CD4-positive, CD25-positive, alpha-beta regulatory T cell (primary cell): ENCODE measurements at regions not wholly inside any gene's neighbourhood (a gene's known extent, or its start where the extent isn't known, plus 50 kb on each side); places are given as distances from the start of the nearest gene placed in this dataset.

Experiments used
- ATAC-seq, 2 donors: fragments of 150-1000 bp; cut with Tn5 transposase; one replicate each; pipeline ENCODE4 v1.10.0; 2021; ENCODE audit warnings: low read depth in 2 of 2, moderate number of reproducible peaks in 2 of 2, moderate library complexity in 1 of 2
- DNase-seq, 3 donors: peaks; one replicate each; pipeline versions ENCODE4 v3.0.0 to v3.0.0-alpha.2; 2012 to 2022; ENCODE audit warnings: mixed read lengths in 1 of 3
- H3K27ac ChIP-seq: one replicate; pipeline ENCODE4 v1.7.0; 2013; ENCODE audit warnings: mild to moderate bottlenecking, low read length; ENCODE audit not compliant: insufficient read depth, poor library complexity, severe bottlenecking
- H3K27me3 ChIP-seq: one replicate; pipeline ENCODE4 v1.7.0; 2013; ENCODE audit warnings: low read length; ENCODE audit not compliant: control insufficient read depth, insufficient read depth
- H3K36me3 ChIP-seq: one replicate; pipeline ENCODE4 v1.7.0; 2013; ENCODE audit warnings: mild to moderate bottlenecking, low read length, moderate library complexity; ENCODE audit not compliant: control insufficient read depth, insufficient read depth
- H3K4me1 ChIP-seq: 2 replicates; pipeline ENCODE4 v1.7.0; 2013; ENCODE audit warnings: mild to moderate bottlenecking, low read length; ENCODE audit not compliant: insufficient read depth, control insufficient read depth, poor library complexity, severe bottlenecking
- H3K4me3 ChIP-seq: one replicate; pipeline ENCODE4 v1.7.0; 2013; ENCODE audit warnings: low read depth, mild to moderate bottlenecking, low read length, moderate library complexity
- H3K9me3 ChIP-seq, 2 experiments: 1 replicate in 1 of 2; 2 replicates in 1 of 2; pipeline ENCODE4 v1.7.0; 2013; ENCODE audit warnings: low read length in 2 of 2, mild to moderate bottlenecking in 1 of 2, moderate library complexity in 1 of 2; ENCODE audit not compliant: control insufficient read depth in 2 of 2
- H3K27ac Mint-ChIP-seq, 3 donors: one replicate each; pipeline ENCODE4 v1.8.0; 2020 to 2022; ENCODE audit warnings: mild to moderate bottlenecking in 3 of 3, mixed read lengths in 3 of 3, moderate library complexity in 2 of 3
- H3K27me3 Mint-ChIP-seq: one replicate; pipeline ENCODE4 v1.8.0; 2022; ENCODE audit warnings: mild to moderate bottlenecking, mixed read lengths
- H3K36me3 Mint-ChIP-seq: one replicate; pipeline ENCODE4 v1.8.0; 2020; ENCODE audit warnings: mixed read lengths
- H3K4me1 Mint-ChIP-seq, 4 donors: one replicate each; pipeline ENCODE4 v1.8.0; 2020 to 2022; ENCODE audit warnings: mixed read lengths in 4 of 4, mild to moderate bottlenecking in 1 of 4
- H3K4me3 Mint-ChIP-seq, 4 donors: one replicate each; pipeline ENCODE4 v1.8.0; 2020 to 2022; ENCODE audit warnings: mild to moderate bottlenecking in 4 of 4, mixed read lengths in 4 of 4, moderate library complexity in 3 of 4
- H3K9me3 Mint-ChIP-seq, 7 donors: one replicate each; pipeline ENCODE4 v1.8.0; 2020 to 2022; ENCODE audit warnings: mixed read lengths in 7 of 7, mild to moderate bottlenecking in 3 of 7, moderate library complexity in 2 of 7

DNA sequence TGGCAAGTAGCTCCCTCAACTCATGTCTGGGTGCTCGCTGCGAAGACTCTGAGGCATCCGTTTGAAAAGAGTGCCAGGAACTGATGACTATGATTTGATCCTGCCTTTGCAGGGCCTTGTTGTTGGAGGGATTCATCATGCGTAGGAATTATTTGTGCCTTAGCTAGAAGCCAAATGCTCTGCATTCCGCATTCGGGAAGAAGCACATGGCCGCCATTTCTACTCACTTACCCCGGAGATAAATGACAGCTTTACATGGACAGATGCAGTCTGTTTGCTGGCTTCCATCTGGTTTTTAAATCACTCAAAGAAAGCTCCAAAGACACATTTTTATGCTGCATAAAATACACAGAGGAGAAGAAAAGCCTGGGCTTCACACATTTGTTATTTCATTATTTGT, 363.3 kb upstream of the CDH4 start:
- Mint-ChIP-seq H3K4me1 (no peaks in the 10 kb centered on the region), H3K9me3 (peaks cover 0 to 6% (median 2%) of the 10 kb centered on the region in 7 donors), H3K27me3 (no peaks in the 10 kb centered on the region), H3K4me3 (no peak overlapping the region), H3K27ac (no peak overlapping the region), H3K36me3 (no peaks in the 10 kb centered on the region)
- DNase-seq (no peak), ATAC-seq (no peak)
- no peak overlapping the region for H3K4me3 ChIP-seq
- H3K36me3 ChIP-seq, result no peaks in the 10 kb centered on the region
- no peaks in the 10 kb centered on the region for H3K9me3 ChIP-seq
- no peaks in the 10 kb centered on the region for H3K4me1 ChIP-seq
- H3K27me3 ChIP-seq, result no peaks in the 10 kb centered on the region
- H3K27ac ChIP-seq, result no peak overlapping the region

DNA sequence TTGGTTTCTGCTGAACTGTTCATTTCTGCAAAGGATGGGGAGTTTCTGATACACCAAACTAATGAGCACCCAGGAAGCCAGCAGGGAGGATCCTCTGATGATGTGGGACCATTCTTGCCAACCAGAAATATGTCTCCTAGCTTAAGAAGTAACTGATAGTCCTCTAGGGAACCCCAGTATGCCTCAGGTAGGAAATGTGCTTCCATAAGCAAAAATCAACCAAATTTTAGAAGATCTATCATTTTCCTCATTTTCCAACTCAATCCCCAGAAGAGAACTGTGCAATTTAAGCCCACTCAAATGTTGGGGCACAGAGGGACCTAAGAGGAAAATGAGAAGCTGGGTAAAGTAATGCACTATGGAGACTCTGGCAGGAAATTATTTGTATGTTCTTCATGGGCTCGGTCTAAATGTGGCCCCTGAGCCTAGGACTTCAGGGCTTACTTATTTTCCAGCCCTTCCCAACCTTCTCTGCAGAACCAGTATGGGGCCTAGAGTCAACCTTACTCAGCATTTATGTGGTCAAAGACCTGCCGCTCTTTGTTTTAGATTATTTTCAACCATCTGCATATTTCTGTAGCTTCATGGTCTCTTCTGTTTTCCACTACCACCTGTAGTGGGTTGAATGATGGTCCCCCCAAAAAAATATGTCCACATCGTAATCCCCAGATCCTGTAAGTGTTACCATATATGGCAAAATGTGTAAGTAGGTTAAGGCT, 359.8 kb upstream of the CDH4 start:
- H3K4me1 Mint-ChIP-seq, result no peaks in the 10 kb centered on the region
- DNase-seq (no peak), ATAC-seq (no peak)
- peaks cover 0 to 6% (median 2%) of the 10 kb centered on the region in 7 donors for H3K9me3 Mint-ChIP-seq
- no peaks in the 10 kb centered on the region for H3K36me3 ChIP-seq
- H3K4me1 ChIP-seq, result no peaks in the 10 kb centered on the region
- H3K4me3 Mint-ChIP-seq, result no peak overlapping the region
- H3K9me3 ChIP-seq, result no peaks in the 10 kb centered on the region
- no peak overlapping the region for H3K27ac ChIP-seq
- no peaks in the 10 kb centered on the region for H3K36me3 Mint-ChIP-seq
- no peak overlapping the region for H3K27ac Mint-ChIP-seq
- no peak overlapping the region for H3K4me3 ChIP-seq
- H3K27me3 ChIP-seq, result no peaks in the 10 kb centered on the region
- H3K27me3 Mint-ChIP-seq, result no peaks in the 10 kb centered on the region

DNA sequence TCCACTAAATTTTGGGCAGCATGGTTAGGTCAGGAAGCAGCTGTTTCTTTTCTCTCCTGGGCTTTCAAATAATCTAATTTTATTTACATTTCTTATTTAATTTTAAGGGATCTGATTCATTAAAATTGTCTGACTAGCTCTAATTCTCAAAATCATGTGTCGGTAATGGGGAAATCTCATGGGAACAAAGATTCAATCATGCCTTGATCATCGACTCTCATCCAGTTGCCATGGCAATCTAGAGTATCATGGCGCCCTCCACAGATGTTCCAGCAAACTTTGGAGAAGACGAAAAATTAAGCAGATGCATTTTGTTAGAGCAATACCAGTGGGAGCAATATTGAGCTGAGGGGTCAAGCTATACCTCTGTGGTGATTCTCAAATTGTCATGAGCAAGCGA, 358.0 kb upstream of the CDH4 start:
- no peaks in the 10 kb centered on the region for H3K27me3 Mint-ChIP-seq
- peaks cover 0 to 6% (median 0%) of the 10 kb centered on the region in 7 donors for H3K9me3 Mint-ChIP-seq
- Histone ChIP-seq H3K27ac (no peak overlapping the region), H3K4me3 (no peak overlapping the region), H3K4me1 (no peaks in the 10 kb centered on the region), H3K36me3 (no peaks in the 10 kb centered on the region), H3K9me3 (no peaks in the 10 kb centered on the region), H3K27me3 (no peaks in the 10 kb centered on the region)
- no peak overlapping the region for H3K4me3 Mint-ChIP-seq
- no peak for ATAC-seq
- no peaks in the 10 kb centered on the region for H3K36me3 Mint-ChIP-seq
- no peak for DNase-seq
- H3K4me1 Mint-ChIP-seq, result no peaks in the 10 kb centered on the region
- H3K27ac Mint-ChIP-seq, result no peak overlapping the region

DNA sequence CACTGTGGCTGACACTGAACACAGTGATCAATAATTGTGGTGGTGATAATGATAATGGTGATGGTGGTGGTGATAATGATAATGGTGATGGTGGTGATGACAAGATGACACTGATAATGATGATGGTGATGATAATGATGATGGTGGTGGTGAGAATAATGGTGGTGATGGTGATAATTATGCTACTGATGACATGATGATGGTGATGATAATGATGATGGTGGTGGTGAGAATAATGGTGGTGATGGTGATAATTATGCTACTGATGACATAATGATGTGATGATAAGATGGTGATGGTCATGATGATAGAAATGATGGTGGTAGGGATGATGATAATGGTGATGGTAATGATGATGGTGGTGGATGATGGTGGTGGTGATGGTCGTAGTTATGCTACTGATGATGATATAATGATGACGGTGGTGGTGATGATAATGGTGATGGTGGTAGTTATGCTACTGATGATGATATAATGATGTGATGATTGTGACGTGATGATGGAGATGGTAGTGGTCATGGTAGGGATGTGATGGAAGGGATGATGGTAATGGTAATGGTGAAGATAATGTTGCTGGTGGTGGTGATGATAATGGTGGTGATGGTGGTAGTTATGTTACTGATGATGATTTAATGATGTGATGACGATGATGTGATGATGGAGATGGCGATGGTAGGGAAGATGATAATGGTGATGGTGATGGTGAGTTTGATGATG, 356.5 kb upstream of the CDH4 start:
- Histone ChIP-seq H3K4me1 (no peaks in the 10 kb centered on the region), H3K4me3 (no peak overlapping the region), H3K9me3 (no peaks in the 10 kb centered on the region), H3K27ac (no peak overlapping the region), H3K27me3 (no peaks in the 10 kb centered on the region), H3K36me3 (no peaks in the 10 kb centered on the region)
- no peaks in the 10 kb centered on the region for H3K36me3 Mint-ChIP-seq
- no peak overlapping the region for H3K27ac Mint-ChIP-seq
- no peak for ATAC-seq
- no peaks in the 10 kb centered on the region for H3K4me1 Mint-ChIP-seq
- no peak for DNase-seq
- no peak overlapping the region for H3K4me3 Mint-ChIP-seq
- peaks cover 0 to 6% (median 0%) of the 10 kb centered on the region in 7 donors for H3K9me3 Mint-ChIP-seq
- no peaks in the 10 kb centered on the region for H3K27me3 Mint-ChIP-seq

DNA sequence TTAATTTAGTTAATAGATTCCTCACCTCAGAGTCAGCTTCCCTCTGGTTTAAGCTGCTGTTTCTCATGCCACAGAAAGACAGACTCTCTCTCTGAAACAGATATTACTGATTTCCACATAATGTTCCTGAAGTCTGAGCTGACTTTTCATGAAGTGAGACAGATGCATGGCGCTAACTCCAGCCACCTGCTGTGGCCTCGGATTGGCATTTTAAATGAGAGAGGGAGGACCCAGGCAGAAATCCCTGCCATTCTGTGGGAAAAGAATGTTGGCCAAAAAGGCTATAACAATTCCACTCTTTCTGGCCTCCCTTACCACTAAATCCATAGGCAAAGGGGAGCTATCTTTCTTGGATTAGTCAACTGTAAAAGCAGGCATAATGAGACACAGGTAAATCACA, 354.1 kb upstream of the CDH4 start:
- H3K27me3 Mint-ChIP-seq, result no peaks in the 10 kb centered on the region
- H3K4me1 Mint-ChIP-seq, result no peaks in the 10 kb centered on the region

DNA sequence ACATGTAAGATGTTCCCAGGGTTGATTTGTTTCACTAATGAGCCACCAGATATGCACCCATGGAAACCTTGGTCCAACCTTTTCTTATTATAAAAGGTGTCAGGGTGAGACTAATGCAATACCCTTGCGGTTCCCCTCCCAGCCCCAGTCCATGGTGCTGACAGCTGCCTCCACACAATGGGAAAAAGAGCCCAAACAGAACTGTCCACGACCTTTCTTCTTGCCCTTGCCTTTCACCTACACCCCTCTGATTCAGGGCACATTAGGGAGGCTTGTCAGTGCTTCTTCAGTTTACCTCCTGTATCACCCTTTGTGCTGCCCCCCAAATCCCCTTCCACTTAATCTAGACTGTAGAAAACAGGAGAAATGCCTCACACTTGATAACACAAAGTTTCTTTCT, 352.7 kb upstream of the CDH4 start:
- DNase-seq, result no peak
- Histone ChIP-seq H3K36me3 (no peaks in the 10 kb centered on the region), H3K27me3 (no peaks in the 10 kb centered on the region), H3K27ac (no peak overlapping the region), H3K4me3 (no peak overlapping the region), H3K4me1 (no peaks in the 10 kb centered on the region), H3K9me3 (peaks cover 0 to 2% of the 10 kb centered on the region in 2 experiments)
- no peak overlapping the region for H3K4me3 Mint-ChIP-seq
- no peaks in the 10 kb centered on the region for H3K27me3 Mint-ChIP-seq
- no peaks in the 10 kb centered on the region for H3K36me3 Mint-ChIP-seq
- no peaks in the 10 kb centered on the region for H3K4me1 Mint-ChIP-seq
- peaks cover 0 to 3% (median 2%) of the 10 kb centered on the region in 7 donors for H3K9me3 Mint-ChIP-seq
- ATAC-seq, result no peak
- no peak overlapping the region for H3K27ac Mint-ChIP-seq

More for the DNA sequence above, 354.1 kb upstream of the CDH4 start:
- Histone ChIP-seq H3K27ac (no peak overlapping the region), H3K27me3 (no peaks in the 10 kb centered on the region), H3K4me3 (no peak overlapping the region), H3K4me1 (no peaks in the 10 kb centered on the region), H3K9me3 (peaks cover 0 to 2% of the 10 kb centered on the region in 2 experiments), H3K36me3 (no peaks in the 10 kb centered on the region)
- DNase-seq (no peak), ATAC-seq (no peak)
- Mint-ChIP-seq H3K4me3 (no peak overlapping the region), H3K27ac (no peak overlapping the region), H3K9me3 (peaks cover 0 to 3% (median 2%) of the 10 kb centered on the region in 7 donors), H3K36me3 (no peaks in the 10 kb centered on the region)

DNA sequence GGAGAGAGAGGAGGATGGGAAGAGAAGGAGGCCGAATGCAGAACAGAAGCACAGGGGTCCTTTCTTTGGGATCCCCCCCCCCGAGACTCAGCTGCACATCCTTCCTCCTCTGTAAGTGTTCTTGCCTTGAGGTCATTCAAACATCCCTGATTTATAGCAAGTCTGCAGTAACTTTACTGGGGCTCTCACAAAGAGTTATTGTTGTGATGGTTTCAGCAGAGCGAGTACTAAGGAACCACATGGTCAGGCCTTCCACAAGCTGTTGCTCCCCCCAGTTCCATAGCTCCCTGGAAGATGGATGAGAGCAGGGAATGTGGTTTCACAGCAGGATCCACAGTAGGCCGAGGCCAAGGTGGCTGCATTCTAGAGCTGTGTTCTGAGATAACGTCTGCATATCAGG, 351.4 kb upstream of the CDH4 start:
- no peak for DNase-seq
- Mint-ChIP-seq H3K27me3 (no peaks in the 10 kb centered on the region), H3K36me3 (no peaks in the 10 kb centered on the region), H3K4me3 (no peak overlapping the region), H3K9me3 (peaks cover 0 to 3% (median 2%) of the 10 kb centered on the region in 7 donors), H3K4me1 (no peaks in the 10 kb centered on the region), H3K27ac (peak overlapping the region in 1 of 3 donors; percentile 28)
- Histone ChIP-seq H3K4me3 (no peak overlapping the region), H3K36me3 (no peaks in the 10 kb centered on the region), H3K9me3 (peaks cover 0 to 2% of the 10 kb centered on the region in 2 experiments), H3K4me1 (no peaks in the 10 kb centered on the region), H3K27ac (no peak overlapping the region), H3K27me3 (no peaks in the 10 kb centered on the region)
- ATAC-seq, result no peak

DNA sequence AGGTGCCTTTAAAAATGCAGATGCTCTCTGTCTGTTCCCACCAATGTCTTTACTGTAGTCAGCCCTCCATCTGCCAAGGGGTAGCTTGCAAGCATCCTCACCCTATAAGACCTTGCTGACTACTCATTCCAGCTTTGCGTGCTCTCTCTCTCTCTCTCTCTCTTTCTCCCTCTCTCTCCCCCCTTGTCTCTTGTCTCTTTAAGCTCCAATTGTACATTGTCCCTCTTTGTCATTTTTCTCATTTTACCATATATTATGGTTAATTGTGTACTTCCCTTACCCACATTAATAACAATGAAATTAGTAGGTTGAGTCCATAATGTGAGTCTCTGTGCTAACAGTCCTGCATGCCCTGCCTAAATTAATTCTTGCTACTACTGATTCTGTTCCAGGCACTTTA, 350.2 kb upstream of the CDH4 start:
- H3K9me3 ChIP-seq, result peaks cover 0 to 2% of the 10 kb centered on the region in 2 experiments
- no peak for ATAC-seq
- no peak overlapping the region for H3K4me3 Mint-ChIP-seq
- peaks cover 0 to 3% (median 0%) of the 10 kb centered on the region in 7 donors for H3K9me3 Mint-ChIP-seq
- H3K27me3 ChIP-seq, result no peaks in the 10 kb centered on the region
- H3K4me1 ChIP-seq, result no peaks in the 10 kb centered on the region
- no peak for DNase-seq
- no peaks in the 10 kb centered on the region for H3K36me3 ChIP-seq
- H3K4me1 Mint-ChIP-seq, result no peaks in the 10 kb centered on the region
- H3K36me3 Mint-ChIP-seq, result no peaks in the 10 kb centered on the region
- no peak overlapping the region for H3K4me3 ChIP-seq
- H3K27me3 Mint-ChIP-seq, result no peaks in the 10 kb centered on the region
- H3K27ac Mint-ChIP-seq, result no peak overlapping the region
- no peak overlapping the region for H3K27ac ChIP-seq
